ENCODE measurements at regions not wholly inside any gene's neighbourhood (a gene's known extent, or its start where the extent isn't known, plus 50 kb on each side); places are given as distances from the start of the nearest gene placed in this dataset.
A peak's percentile ranks its signal among the peaks of the same experiment; 100 is the strongest.

DNA sequence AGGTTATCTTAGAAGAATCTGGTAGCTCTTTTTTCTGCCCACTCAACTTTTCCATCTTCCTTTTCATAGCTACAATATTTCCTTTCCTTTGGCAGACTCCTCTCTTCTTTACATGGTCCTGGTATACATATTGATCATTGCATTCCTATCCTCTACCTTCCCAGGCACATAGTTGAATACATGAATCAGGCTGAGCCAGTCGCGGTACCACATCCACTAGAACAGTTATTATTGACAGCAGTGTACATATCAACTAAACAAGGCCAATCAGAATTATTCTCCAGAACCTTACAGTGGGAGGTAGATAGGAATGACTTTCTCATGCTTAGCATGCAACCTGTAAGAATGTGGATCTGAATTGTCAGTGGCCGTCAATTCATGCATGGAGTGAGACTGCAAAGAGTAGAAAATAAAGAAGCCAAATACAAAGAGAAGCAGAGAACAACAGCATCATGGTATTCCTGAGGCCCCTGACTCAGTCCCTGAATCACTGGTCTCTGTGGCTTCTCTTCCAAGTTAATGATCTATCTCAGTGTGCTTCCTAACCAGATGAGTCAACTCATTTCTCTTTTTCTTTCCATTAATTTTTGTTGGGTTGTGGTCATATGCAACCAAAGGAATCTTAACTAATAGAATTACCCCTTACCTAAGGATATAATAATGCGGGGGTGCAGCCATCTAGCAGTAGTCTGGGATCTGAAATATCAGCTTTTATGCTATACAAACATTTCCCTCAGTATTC, 60.9 kb upstream of the DCBLD2 start:
- DNase-seq (ENCODE audit: low read depth), result peak; percentile 87

DNA sequence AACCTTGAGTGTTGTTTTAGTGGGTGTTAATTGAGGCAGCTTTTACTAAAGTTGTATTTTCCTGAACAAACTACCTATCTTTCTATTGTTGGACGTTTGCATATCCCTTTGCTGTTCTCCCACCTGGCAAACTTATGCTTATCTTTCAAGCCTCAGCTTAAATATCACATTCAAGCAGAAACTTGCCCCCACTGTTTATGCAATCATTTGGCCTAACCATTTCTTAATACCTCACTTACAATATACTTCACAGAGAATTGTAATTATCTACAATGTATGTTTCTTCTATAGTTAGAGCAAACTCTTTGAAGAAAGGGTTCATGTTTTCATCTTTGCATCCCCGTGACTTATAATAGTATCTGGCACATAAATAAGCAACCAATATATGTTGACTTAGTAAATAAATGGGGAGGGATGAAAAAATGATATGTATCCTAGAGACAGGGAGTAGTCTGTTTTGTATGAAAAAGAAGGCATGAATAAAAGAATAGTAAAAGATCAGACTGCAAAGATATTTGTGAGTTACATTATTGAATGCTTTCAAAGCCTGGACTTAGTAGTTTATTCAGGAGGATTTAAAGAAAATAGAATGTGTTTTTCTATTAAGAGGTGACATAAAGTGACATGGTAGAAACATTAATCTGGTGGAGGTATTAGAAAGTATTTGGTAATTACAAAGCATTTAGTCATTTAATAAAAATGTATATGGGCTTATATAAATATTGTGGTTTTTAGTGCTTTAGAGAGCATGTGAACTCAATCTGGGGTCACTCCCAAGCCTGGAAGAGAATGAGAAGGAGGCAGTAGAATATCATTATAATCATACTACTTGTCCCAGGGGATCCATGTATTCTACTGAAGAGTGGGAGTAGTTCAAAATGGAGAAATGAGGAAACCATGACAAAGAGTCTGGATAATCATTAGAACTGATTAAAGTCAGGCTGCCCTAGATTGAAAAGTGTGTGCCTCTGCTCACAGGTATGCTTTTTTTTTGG, 60.0 kb upstream of the DCBLD2 start:
- no peak for DNase-seq (ENCODE audit: low read depth)

DNA sequence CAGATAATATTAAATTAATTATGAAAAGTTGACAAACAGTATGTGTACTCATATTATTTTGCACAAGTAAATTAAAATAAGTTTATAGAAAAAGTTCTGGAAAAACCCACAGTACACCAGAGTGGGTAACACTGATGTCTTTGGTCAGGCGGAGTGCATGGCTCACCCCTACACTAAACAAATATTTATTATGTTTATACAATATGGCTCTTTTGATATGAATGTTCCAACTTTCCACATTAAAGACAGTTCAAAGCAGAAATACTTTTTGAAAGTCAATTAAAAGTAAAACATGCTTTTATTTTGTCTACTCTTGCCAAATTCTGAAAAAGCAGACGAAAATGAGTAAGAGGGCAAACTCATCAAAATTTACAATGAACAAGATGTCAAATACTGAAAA, 56.2 kb upstream of the DCBLD2 start:
- no peak for DNase-seq (ENCODE audit: low read depth)

DNA sequence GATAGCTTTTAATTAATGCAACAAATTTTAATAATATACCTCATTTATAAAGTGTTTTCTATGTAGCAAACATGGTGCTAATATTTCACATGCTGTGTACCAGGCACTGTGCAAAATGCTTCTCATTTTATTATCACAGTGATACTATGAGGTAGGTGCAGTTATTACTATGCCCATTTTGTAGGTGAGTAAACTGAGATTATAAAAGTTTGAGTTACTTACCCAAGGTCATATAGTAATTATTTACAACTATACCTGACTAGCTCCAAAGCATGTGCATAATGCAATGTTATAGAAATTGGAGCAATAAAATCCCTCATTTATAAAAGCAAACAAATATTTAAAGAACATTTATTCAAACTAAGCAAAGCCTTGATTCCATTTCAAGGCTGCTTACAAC, 54.5 kb upstream of the DCBLD2 start:
- DNase-seq (ENCODE audit: low read depth), result no peak

DNA sequence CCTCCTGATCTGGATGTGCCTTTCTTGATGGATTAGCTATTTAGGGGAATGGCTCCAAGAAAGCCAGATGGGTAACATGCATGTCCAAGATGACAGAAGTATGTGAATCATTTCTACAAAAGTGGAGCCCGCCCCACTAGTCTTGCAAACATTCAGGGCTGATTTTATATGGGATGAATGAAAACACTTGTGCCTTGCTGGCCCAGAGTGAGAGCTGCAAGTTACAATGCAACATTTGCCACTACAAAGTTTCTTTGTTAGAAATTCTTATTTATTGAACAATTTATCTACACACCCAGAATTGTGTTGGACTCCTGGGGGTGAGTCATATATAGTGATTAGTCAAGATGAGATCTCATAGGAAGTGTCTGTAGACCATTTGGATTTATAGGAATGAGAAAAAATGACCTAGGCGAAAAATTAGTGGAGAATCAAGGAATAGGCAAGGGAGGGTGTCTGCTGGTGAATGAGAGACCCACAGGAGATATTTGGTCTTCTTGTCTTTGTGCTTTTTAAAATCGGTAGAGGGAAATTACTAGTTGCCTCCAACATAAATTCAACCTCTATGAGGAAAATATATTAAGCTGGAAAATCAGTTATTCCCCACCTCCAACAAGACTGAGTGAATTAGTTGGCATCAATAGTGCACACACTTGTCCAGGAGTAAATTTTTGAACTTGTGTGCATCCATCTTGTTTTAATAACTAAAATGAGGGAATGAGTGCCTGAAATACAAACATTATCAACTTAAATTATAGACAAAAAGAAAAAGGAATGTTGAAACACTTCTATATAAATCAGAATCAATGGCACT, 53.5 kb upstream of the DCBLD2 start:
- DNase-seq (ENCODE audit: low read depth), result no peak

DNA sequence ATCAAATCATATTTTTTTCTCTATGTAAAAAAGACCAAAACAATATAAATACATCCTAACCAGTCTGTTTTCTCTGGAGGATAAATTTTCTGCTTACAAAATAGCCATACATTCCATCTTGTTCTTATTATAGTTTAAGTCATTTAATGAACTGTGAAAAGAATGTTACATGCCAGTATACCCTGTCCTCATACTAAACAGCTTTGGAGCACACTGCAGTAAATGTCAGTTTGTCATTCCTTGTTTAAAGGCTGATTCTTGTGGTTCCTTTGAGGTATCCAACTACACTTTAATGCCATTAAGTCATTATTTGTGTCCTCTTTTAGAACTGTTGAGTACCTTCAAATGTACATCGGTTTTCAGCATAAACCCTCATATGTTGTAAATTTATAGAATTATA, 52.7 kb upstream of the DCBLD2 start:
- DNase-seq (ENCODE audit: low read depth), result no peak

DNA sequence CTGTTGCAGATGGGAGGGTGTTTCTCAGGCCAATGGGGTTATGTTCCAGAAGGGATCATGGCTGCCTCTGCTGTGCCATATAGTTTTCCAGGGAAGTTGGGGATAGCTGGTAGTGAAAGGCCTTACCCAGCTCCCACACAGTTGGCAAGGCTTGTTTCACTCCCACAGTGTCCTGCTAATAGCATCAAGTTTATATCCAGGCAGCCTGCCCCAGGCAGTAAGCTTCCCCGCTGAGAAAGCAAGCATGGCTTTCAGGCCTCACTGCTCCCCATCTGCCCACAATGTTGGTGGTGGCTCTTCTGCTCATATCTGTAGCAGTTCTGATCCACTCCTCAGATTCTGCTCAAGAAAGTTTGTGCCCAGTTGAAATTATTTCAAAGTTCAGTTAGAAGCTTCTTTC, 50.9 kb upstream of the DCBLD2 start:
- no peak for DNase-seq (ENCODE audit: low read depth)

Measured in HS-5 (cell line).